Activated CD8-positive, alpha-beta T cell treated with anti-CD3 and anti-CD28 coated beads for 36 hours (primary cell): ENCODE measurements at regions not wholly inside any gene's neighbourhood (a gene's known extent, or its start where the extent isn't known, plus 50 kb on each side); places are given as distances from the start of the nearest gene placed in this dataset.

Source experiments
- ATAC-seq: fragments of 200-7000 bp; cut with Tn5 transposase; one replicate; pipeline ENCODE4 v1.10.0; 2021; ENCODE audit warnings: mild to moderate bottlenecking, moderate library complexity
- CTCF ChIA-PET: fragments of 350-600 bp; sonication (Branson Sonifier 250); formaldehyde crosslinking; loops from one replicate; lab custom pipeline; 2021; ENCODE audit warnings: antibody characterized with exemption; lab: Charles Lee
- POLR2A ChIA-PET: fragments of 350-600 bp; sonication (Branson Sonifier 250); formaldehyde crosslinking; loops from one replicate; lab custom pipeline; 2021; ENCODE audit warnings: antibody characterized with exemption; lab: Charles Lee
- DNase-seq: peaks from one replicate; pipeline ENCODE4 v3.0.0-alpha.2; 2020
- H3K27ac Mint-ChIP-seq: one replicate; pipeline ENCODE4 v1.8.0; 2021; ENCODE audit warnings: mild to moderate bottlenecking, mixed read lengths
- H3K27me3 Mint-ChIP-seq: one replicate; pipeline ENCODE4 v1.8.0; 2021; ENCODE audit warnings: mixed read lengths
- H3K36me3 Mint-ChIP-seq: one replicate; pipeline ENCODE4 v1.8.0; 2021; ENCODE audit warnings: low read depth, mixed read lengths
- H3K4me1 Mint-ChIP-seq: one replicate; pipeline ENCODE4 v1.8.0; 2021; ENCODE audit warnings: low read depth, mixed read lengths
- H3K4me3 Mint-ChIP-seq: one replicate; pipeline ENCODE4 v1.8.0; 2021; ENCODE audit warnings: mild to moderate bottlenecking, moderate library complexity, mixed read lengths
- H3K9me3 Mint-ChIP-seq: one replicate; pipeline ENCODE4 v1.8.0; 2021; ENCODE audit warnings: mixed read lengths
- intact Hi-C: fragments of 100-400 bp; cut with micrococcal nuclease; formaldehyde crosslinking; loops from one replicate; pipeline ENCODE4 v1.10.0; 2022
- TF ChIP-seq, protein P1 (sequence below): fragments of 200-600 bp; IDR thresholded peaks from one replicate; pipeline ENCODE4 v1.8.0; 2022; ENCODE audit warnings: antibody characterized with exemption, mild to moderate bottlenecking

DNA sequence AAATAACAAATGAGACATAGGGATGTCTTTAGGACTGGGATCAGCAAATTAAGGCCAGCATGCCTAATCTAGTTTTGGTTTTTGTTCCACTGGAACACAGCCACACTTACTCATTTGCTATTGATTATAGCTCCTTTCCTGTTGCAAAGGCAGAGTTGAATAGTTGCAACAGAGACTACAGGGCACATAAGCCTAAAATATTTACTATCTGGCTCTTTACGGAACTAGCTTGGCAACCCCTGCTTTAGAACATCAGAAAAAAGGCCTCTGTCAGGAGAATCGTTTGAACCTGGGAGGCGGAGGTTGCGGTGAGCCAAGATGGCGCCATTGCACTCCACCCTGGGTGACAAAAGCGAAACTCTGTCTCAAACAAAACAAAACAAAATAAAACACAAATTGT is 384.8 kb downstream of the ELAVL2 start:
- H3K4me3 Mint-ChIP-seq: no peak overlapping the region
- ATAC-seq (no peak), DNase-seq (no peak)
- no peak overlapping the region for H3K27ac Mint-ChIP-seq
- intact Hi-C loops: no loop called here
- TF ChIP-seq, protein P1, sequence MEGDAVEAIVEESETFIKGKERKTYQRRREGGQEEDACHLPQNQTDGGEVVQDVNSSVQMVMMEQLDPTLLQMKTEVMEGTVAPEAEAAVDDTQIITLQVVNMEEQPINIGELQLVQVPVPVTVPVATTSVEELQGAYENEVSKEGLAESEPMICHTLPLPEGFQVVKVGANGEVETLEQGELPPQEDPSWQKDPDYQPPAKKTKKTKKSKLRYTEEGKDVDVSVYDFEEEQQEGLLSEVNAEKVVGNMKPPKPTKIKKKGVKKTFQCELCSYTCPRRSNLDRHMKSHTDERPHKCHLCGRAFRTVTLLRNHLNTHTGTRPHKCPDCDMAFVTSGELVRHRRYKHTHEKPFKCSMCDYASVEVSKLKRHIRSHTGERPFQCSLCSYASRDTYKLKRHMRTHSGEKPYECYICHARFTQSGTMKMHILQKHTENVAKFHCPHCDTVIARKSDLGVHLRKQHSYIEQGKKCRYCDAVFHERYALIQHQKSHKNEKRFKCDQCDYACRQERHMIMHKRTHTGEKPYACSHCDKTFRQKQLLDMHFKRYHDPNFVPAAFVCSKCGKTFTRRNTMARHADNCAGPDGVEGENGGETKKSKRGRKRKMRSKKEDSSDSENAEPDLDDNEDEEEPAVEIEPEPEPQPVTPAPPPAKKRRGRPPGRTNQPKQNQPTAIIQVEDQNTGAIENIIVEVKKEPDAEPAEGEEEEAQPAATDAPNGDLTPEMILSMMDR: no peak
- POLR2A ChIA-PET: no interaction called here
- peaks cover 8% of the 10 kb centered on the region for H3K9me3 Mint-ChIP-seq
- H3K27me3 Mint-ChIP-seq: no peaks in the 10 kb centered on the region
- no peaks in the 10 kb centered on the region for H3K4me1 Mint-ChIP-seq
- no peaks in the 10 kb centered on the region for H3K36me3 Mint-ChIP-seq
- CTCF ChIA-PET: no interaction called here

DNA sequence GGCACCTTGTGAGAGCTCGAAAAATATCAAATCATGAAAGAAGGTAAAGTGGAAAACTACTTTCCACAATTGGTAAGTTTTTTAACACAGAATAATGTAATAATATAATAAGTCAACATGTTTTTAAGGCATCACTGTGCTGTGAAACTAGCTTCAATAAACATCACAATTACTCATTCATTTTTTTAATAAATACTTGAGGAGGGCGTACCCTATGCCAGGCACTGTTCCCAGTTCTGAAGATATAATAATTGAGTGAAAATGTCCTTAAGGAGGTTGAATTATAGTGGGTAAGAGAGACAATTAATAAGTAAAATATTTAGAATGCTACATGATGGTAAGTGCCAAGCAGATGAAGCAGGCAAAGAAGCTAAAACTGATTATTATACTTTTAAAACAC is 381.4 kb downstream of the ELAVL2 start:
- CTCF ChIA-PET: no interaction called here

DNA sequence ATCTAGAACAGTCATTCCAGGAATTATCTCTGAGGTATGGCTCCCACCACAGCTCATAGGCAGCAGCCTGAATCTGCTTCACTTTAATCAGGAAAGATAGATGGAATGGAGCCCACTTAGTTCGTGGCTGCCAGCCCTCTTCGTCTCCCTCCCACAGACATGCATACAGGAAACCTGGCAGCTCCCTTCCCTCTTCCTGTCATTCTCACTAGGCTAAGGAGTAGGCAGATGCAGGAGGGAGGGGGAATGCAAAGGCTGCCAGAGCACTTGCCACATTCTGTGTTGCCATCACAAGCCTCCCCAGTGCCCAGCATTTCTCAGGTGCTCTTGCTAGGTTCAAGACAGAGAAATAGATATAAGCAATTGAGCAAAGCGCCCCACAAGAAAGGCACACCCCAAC is 378.9 kb downstream of the ELAVL2 start:
- TF ChIP-seq, protein P1: no peak
- intact Hi-C loops: no loop called here
- H3K36me3 Mint-ChIP-seq: no peaks in the 10 kb centered on the region
- POLR2A ChIA-PET: no interaction called here
- DNase-seq: no peak
- no peaks in the 10 kb centered on the region for H3K4me1 Mint-ChIP-seq
- no peaks in the 10 kb centered on the region for H3K27me3 Mint-ChIP-seq
- CTCF ChIA-PET: no interaction called here
- H3K9me3 Mint-ChIP-seq: no peaks in the 10 kb centered on the region
- H3K4me3 Mint-ChIP-seq: no peak overlapping the region
- no peak for ATAC-seq
- no peak overlapping the region for H3K27ac Mint-ChIP-seq

More for the DNA sequence above, 381.4 kb downstream of the ELAVL2 start:
- H3K36me3 Mint-ChIP-seq: no peaks in the 10 kb centered on the region
- POLR2A ChIA-PET: no interaction called here
- TF ChIP-seq, protein P1: no peak
- H3K4me1 Mint-ChIP-seq: no peaks in the 10 kb centered on the region
- H3K4me3 Mint-ChIP-seq: no peak overlapping the region
- no peak for ATAC-seq
- intact Hi-C loops: no loop called here
- H3K27me3 Mint-ChIP-seq: no peaks in the 10 kb centered on the region
- no peak for DNase-seq
- no peak overlapping the region for H3K27ac Mint-ChIP-seq
- H3K9me3 Mint-ChIP-seq: peaks cover 5% of the 10 kb centered on the region

DNA sequence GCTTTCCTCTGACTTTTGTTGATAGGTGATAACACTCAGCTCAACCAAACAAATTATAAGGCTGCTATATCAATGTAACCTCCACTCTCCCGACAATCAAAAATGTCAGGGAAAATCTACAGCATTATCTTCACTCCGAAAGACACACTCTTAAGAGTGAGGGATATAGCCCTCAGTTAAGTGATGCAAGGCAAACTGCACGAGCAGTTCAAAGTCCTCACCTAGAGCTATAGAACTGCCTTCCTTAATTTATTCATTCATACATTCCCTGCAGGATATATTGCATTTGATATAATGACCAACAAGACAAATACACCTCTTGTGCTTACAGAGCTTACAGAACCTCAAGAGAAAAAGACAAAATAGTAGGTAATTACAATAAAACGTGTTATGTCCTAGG is 378.1 kb downstream of the ELAVL2 start:
- Mint-ChIP-seq H3K27ac (no peak overlapping the region), H3K27me3 (no peaks in the 10 kb centered on the region), H3K4me3 (no peak overlapping the region), H3K36me3 (no peaks in the 10 kb centered on the region), H3K9me3 (peaks cover 2% of the 10 kb centered on the region), H3K4me1 (no peaks in the 10 kb centered on the region)
- intact Hi-C loops: no loop called here
- POLR2A ChIA-PET: no interaction called here
- DNase-seq: no peak
- TF ChIP-seq, protein P1: no peak
- ATAC-seq: no peak
- CTCF ChIA-PET: no interaction called here

DNA sequence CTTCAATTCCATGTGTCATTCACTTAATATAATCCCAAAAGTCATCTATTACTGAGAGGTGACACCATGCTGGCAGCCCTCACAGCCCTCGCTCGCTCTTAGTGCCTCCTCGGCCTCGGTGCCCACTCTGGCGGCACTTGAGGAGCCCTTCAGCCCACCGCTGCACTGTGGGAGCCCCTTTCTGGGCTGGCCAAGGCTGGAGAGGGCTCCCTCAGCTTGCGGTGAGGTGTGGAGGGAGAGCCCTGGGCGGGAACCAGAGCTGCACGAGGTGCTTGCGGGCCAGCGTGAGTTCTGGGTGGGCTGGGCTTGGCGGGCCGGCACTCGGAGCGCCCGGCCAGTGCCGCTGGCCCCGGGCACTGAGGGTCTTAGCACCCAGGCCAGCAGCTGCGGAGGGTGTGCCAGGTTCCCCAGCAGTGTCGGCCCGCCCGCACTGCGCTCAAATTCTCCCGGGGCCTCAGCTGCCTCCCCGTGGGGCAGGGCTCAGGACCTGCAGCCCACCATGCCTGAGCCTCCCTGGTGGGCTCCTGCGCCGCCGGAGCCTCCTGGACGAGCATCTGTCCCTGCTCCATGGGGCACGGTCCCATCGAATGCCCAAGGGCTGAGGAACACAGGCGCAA is 374.1 kb downstream of the ELAVL2 start:
- TF ChIP-seq, protein P1: no peak
- no peaks in the 10 kb centered on the region for H3K36me3 Mint-ChIP-seq
- DNase-seq (no peak), ATAC-seq (no peak)
- peaks cover 2% of the 10 kb centered on the region for H3K9me3 Mint-ChIP-seq
- H3K27ac Mint-ChIP-seq: no peak overlapping the region
- intact Hi-C loops: no loop called here
- ChIA-PET POLR2A (no interaction called here), CTCF (no interaction called here)
- no peak overlapping the region for H3K4me3 Mint-ChIP-seq
- no peaks in the 10 kb centered on the region for H3K4me1 Mint-ChIP-seq
- H3K27me3 Mint-ChIP-seq: no peaks in the 10 kb centered on the region
